ENCODE measurements at regions not wholly inside any gene's neighbourhood (a gene's known extent, or its start where the extent isn't known, plus 50 kb on each side); places are given as distances from the start of the nearest gene placed in this dataset.
"Not testable (repeated sequence)": the region's sequence is repeated elsewhere in the genome, so short reads cannot be mapped to it uniquely, and the experiment has no call there.

GRCh38 chr10:50999163-50999562 lies 75.1 kb upstream of the PRKG1 start:
- DNase-seq (ENCODE audit: low spot score): no peak

GRCh38 chr10:51000164-51000563 lies 74.1 kb upstream of the PRKG1 start:
- DNase-seq (ENCODE audit: low spot score): no peak

DNA sequence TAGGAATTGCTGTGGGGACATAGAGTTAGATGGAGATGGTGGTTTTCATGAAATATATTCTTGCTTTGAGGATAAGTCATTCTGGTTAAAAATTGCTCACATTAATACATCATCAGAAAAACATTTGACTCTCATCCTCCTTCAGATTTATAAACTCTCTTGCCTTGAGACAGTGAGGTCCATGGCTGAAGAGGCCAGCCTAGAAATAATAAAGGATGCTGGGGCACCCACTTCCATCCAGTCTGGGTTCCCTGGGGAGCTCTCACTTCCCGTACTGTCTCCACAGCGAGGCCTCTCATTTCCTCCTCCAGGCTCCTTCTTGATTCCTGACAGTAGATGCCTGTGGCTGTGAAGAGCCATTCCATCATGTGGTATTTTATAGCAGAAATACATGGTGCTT lies 73.3 kb upstream of the PRKG1 start:
- no peak for DNase-seq (ENCODE audit: low spot score)

DNA sequence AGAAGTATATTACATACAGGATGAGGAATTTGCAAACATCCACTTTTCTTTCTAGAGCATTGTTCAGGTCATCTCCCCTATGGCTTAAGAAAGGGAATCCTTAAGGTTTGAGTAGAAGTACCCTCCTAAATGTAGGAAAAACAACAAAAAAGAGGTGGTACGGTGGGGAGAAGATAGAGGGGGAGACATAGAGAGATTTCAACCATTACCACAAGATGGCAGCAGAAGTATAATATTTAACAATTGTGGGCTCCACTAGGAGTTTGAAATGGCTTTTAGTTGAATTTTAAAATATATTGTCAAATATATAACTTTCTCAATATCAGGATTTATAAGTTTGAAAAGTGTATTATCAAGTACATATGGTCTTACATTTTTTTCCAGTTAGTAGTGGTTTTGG lies 72.7 kb upstream of the PRKG1 start:
- no peak for DNase-seq (ENCODE audit: low spot score)

- no peak for DNase-seq (ENCODE audit: low spot score)
These were observed 71.8 kb upstream of the PRKG1 start for GRCh38 chr10:51002469-51002868.

- DNase-seq (ENCODE audit: low spot score): no peak
These were observed 69.5 kb upstream of the PRKG1 start for GRCh38 chr10:51004776-51005175.

DNA sequence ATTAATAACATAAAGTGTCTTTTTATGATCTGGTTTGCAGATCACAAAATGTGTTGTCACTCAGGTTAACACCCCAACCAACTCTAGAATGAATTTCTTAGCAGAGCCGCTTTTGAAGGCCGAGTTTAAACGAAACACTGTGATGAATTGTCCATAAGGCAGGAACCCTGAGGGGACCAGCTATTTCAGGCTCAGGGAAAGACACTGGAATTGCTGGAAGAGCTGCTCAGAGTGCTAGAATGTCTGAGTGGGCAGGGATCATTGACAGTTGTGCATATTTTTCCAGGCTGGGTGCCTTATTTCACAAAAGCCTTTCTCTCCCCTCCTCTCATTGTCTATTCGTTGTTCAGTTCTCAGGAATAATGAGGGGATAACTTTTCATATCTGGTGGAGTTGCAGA lies 68.7 kb upstream of the PRKG1 start:
- no peak for DNase-seq (ENCODE audit: low spot score)

DNA sequence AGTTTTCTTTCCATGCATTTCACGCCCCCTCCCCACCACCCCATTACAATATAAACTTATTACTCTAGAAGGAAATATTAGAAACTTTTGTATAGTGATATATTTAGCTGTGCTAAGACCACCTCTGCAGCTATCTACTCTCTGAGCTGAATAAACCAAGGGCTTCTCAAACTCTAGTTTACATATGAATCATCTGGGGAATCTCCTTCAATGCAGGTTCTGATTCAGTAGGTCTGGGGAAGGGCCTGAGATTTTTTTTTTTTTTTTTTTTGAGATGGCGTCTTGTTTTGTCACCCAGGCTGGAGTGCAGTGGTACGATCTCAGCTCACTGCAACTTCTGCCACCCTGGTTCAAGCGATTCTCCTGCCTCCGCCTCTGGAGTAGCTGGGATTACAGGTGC lies 67.6 kb upstream of the PRKG1 start:
- no peak for DNase-seq (ENCODE audit: low spot score)

GRCh38 chr10:51007781-51008180 lies 66.5 kb upstream of the PRKG1 start:
- no peak for DNase-seq (ENCODE audit: low spot score)

- DNase-seq (ENCODE audit: low spot score): no peak
These were observed 65.9 kb upstream of the PRKG1 start for GRCh38 chr10:51008346-51008745.

DNA sequence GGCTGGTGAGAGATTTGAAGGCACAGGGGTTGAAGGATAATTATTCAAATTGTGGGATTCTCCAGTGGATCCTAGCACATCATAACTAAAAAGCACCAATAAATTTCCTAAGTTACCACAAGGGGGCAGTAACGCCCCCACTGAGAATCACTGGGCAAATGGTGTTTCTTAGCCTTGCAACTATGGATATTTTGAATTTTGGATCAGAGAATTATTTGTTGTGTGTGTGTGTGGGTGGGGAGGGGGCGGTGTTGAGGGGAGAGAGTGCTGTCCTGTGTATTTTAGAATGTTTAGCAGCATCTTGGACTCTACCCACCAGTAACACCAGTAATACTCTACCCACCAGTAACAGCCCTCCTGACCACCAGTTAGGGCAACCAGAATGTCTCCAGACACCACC lies 63.3 kb upstream of the PRKG1 start:
- peak; percentile 45 for DNase-seq (ENCODE audit: low spot score)

DNA sequence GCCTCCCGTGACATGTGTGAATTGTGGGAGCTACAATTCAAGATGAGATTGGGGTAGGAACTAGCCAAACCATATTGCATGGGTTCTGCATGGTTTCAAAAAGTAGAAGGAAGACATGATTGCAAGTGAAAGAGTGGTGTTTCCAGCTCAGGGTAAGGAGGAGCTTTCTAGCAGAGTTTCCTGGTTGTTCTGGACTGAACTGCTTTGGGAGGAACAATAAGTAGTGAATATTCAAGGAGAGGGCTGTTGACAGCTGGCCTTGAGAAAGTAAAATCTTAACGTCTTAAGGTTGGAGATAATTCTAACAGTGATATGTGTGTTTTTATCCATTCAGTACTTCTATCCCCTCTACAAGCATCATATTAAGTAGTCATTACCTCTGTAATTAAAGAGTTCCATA lies 62.2 kb upstream of the PRKG1 start:
- no peak for DNase-seq (ENCODE audit: low spot score)

DNA sequence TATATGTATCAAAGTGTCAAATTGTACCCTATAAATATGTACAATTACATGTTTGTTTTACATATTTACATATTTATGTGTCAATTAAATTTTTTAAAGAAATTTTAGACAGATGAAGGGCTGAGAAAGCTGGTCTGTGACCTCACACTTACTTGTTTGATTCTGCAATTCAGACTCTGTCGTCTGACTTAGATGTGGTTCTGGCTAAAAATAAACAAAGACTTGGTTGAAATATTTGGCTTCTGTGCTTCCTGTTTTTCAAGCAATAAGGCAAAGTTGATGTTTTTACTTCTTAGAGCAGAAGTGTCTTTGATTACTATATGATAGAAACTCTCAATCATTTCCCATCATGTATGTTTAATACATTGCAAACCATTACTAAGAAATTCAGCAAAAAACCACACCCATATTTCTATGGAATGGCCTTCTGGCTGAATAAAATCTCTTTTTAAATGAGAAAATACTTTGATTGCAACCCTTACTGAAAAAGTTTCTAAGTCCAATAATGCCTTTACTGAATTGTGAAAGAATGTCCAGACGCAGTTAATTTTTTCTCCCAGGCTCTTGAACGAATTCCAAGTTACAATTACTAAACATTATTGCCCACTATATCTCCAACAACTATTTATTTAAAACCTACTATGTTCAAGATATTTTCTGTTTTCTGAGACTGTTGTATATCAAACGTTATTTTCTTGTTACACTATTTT lies 59.5 kb upstream of the PRKG1 start:
- no peak for DNase-seq (ENCODE audit: low spot score)

GRCh38 chr10:51015390-51015754 lies 58.9 kb upstream of the PRKG1 start:
- DNase-seq (ENCODE audit: low spot score): not testable (repeated sequence)

DNA sequence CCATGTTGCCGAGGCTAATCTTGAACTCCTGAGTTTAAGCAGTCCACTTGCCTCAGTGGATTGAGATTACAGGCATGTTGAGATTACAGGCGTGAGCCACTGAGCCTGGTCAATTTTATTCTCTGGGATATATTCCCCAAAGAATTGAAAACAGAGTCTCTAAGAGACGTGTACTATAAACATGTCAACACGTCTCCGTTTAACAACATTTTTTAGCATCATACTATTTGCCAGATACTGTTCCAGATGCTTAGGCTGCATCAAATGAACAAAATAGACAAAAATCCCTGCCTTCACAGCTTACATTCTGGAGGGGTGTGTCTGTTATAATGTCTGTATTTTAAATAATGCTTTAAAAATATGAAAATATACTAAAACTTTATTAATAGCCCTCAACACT lies 54.1 kb upstream of the PRKG1 start:
- no peak for DNase-seq (ENCODE audit: low spot score)

DNA sequence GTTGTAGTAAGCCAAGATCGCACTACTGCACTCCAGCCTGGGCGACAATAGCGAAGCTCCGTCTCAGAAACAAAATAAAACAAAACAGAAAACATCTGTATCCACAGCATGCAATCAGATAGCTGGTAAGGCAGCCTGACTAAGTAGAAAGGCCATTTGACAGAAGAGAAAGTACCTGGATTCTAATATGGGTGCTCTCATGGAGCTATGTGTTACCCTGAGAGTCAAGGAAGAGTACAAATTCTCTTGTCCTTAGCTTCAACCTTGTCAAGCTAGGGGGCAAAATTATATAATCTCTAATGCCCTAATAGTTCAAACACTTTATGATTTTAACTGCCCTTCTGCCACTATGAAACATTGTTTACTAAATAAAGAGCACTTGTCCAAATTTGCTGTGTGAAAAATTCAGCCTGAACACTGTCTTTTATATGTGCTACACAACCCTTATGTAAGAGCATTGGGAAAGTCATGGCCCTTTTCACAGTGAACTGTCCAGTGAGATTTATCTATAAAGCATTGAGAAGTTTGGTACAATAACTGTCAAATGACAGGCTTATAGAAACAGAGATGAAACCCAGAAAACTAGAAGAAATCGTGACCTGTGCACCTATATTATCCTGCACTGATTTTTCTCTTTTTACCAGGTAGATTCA lies 51.2 kb upstream of the PRKG1 start:
- no peak for DNase-seq (ENCODE audit: low spot score)

DNA sequence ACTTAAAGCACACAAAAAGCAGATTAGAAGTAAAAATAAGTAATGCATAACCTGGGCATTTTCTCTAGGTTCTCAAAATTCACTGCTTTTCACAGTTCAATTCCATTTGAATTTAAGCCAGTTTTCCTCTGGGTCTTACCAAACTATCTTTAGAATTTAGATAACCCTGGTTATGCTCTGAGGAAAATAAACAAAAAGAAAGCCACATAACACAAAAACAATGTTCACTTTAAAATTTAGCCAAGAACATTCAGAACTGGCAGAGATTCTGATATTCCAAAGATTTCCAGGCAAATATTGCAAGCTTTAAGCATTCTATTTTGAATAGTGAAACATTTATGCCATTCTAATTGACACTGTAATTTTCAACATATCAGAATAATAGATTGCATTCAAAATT lies 50.7 kb upstream of the PRKG1 start:
- DNase-seq (ENCODE audit: low spot score): no peak
